HG03442 (cell line): ENCODE measurements at regions not wholly inside any gene's neighbourhood (a gene's known extent, or its start where the extent isn't known, plus 50 kb on each side); places are given as distances from the start of the nearest gene placed in this dataset.

Experiments
- ATAC-seq: cut with Tn5 transposase; IDR thresholded peaks from one replicate; pipeline ENCODE4 v1.9.1; 2021; ENCODE audit warnings: mild to moderate bottlenecking, moderate library complexity; ENCODE audit not compliant: unreplicated experiment

- ATAC-seq: no peak
Observed at GRCh38 chr4:1499465-1499864, 93.2 kb upstream of the NKX1-1 start.

DNA sequence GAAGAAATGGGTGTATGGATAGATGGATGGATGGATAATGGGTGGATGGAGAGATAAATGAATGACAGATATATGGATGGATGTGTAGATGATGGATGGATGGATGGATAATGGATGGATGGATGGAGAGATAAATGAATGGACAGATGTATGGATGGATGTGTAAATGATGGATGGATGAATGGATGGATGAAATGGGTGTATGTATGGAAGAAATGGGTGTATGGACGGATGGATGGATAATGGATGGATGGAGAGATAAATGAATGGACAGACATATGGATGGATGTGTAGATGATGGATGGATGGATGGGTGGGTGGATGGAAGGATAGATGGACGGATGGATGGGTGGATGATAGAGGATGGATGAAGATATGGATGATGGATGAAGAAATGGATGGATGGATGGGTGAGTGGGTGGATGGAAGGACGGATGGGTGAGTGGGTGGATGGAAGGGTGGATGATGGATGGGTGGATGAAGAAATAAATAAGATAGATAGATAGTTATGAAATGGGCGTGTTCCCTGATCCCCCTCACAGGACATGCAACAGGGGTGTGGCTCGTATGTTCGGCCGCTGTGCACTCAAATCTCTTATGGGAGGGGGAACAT lies 91.1 kb upstream of the NKX1-1 start:
- no peak for ATAC-seq

GRCh38 chr4:1496116-1496642 lies 89.9 kb upstream of the NKX1-1 start:
- no peak for ATAC-seq

DNA sequence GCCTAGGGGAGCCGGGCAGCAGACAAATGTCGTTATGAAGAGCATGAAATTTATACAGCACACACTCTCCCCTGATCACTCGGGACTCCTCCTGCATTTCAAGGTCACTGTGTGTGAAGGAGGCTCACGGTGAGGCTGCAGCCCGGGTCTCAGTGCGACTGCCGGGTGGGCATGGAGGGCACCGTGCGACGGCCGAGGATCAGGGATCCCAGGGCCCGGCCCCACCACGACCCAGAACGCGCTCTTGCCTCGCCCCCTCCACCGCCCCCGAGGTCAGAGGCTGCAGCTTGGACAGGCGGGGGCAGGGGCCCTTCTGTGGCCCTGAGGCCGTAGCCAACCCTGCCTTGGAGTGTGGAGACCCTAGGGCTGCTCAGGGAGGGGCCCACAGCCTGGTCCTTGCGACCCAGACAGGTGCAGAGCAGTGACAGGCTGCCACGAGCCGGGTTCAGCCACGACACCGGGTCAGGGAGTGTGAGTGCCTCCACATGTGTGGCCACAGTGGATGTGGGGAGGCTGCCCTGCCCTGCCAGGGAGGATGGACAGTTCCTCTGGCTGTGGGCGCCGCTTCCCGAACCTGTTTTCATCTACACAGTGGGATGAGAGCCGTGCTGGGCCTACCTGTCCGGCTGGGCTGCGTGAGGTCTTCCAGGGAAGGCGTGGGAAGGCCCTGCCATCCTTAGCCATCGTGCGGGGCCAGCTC lies 89.3 kb upstream of the NKX1-1 start:
- no peak for ATAC-seq

- ATAC-seq: no peak
Observed at GRCh38 chr4:1494416-1495315, 88.4 kb upstream of the NKX1-1 start.

DNA sequence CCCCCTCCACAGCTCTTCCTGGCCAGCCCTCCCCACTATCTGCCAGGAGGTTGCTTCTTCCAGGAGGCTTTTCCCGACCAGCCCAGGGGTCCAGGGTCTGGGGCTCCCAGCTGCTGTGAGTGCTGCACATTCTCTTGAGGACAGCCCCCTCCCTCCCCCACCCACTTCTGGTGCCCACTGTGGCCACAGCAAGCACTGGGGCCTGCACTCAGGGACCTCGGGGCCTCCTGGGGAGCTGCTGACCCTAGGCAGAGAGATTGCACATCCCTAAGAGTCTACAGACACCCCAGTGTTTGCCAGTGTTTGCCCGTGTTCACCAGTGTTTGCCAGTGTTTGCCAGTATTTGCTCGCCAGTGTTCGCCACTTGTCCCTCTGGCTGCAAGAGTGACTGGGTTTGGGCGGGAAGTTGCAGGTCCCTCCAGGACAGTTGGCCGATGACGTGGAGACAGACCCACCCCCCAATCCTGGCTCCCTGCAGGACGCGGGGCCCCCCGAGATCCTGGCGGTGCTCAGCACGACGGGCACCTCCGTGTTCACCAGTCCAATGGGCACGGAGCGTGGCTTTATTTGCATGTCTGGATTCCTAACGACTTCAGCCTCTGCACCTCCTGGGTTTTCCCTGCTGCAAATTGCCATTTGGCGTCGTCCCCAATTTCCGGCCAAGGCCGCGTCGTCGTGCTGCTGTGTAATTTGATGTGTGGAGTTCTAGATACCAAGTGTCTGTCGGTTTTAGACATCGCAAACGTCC lies 87.5 kb upstream of the NKX1-1 start:
- no peak for ATAC-seq

GRCh38 chr4:1492651-1493539 lies 86.7 kb upstream of the NKX1-1 start:
- ATAC-seq: no peak

DNA sequence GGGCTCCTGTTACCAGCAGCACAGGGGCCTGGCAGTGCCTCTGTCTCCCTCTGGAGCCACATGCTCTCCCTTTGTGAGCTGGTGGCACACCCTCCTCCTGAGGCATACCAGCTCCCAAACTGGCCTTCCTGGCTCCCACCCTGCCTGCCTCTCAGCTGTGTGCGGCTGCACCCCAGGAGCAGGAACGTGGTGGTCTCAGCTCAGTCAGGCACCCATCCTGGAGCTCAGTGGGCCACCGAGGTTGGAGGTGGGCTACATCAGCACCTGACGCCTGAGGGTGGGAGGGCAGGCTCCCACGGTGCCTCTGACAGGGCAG lies 85.9 kb upstream of the NKX1-1 start:
- no peak for ATAC-seq

GRCh38 chr4:1491328-1492141 lies 85.3 kb upstream of the NKX1-1 start:
- no peak for ATAC-seq

DNA sequence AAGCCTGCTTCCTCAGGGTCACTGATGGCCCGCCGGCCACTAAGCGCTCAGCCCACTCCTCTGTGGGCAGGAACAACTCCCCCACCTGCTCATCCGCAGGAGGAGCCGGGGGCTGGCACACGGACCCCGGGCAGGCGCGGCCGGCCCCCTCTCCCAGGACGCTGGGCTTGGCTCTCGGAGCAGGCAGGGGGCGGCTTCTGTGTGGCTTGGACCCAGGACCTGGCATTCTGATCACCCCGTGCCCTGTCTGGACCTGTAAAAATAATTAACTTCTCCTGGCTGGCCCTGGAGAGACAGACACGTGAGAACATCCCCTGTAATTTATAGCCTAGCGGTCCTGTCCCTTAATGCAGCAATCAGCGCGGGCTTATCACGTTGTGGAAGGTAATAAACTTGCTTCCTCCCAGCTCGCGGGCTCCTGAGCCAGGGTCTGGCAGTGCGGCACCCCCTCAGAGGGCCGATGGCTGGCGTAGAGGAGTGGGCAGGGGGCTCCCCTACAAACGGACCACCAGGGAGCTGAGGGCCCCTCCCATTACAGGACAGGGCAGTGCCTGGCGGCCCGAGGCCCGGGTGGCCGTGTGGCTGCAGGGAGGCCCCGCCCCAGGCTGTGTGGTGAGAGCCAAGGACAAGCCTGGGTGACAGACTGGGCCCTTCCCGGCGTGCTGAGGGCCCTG lies 84.5 kb upstream of the NKX1-1 start:
- ATAC-seq: no peak

DNA sequence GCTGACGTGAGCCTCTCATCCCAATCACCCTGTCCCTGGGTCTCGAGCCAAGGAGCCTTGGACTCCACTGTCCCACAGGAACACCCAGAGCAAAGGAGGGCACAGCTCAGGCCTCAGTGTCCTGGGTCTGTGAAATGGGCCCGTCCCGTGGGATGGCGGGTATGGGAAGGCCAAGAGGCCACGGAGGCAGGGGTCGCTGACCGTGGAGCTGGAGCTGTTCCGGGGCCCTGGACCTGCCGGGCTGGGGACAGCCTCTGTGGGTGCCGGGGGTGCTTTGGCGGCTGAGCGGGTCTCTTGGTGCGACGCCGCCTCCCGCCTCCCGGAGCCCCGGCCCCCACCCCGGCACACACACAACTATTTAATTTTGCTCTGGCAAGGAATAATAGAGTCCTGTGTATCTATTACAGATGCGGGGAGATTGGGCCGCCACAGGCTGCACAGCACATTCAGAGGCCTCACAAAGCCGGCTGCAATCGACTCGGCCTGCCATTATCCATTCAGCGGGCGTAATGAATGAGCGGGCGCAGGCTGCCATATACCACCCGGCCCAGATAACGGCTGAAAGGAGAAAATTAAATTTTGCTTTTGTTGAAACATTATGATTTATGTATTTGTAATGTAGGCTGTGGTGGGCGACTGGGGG lies 83.9 kb upstream of the NKX1-1 start:
- ATAC-seq: no peak

DNA sequence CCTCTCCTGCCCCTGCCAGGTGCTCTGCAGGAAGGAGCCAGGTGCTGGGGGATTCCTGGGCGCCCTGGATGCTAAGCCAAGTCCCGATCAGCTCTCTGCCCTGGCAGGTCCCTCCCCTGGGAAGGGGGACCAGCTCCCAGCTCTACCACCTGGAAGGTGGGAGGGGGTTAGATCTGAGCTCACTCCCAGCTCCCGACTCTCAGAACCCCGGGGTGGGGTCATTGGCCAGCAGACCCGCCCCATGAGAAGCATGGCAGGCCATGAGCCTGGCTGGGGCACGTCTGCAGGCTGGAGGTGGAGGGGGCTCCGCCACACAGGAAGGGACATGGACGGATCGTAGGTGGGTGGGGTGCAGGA lies 83.4 kb upstream of the NKX1-1 start:
- no peak for ATAC-seq

DNA sequence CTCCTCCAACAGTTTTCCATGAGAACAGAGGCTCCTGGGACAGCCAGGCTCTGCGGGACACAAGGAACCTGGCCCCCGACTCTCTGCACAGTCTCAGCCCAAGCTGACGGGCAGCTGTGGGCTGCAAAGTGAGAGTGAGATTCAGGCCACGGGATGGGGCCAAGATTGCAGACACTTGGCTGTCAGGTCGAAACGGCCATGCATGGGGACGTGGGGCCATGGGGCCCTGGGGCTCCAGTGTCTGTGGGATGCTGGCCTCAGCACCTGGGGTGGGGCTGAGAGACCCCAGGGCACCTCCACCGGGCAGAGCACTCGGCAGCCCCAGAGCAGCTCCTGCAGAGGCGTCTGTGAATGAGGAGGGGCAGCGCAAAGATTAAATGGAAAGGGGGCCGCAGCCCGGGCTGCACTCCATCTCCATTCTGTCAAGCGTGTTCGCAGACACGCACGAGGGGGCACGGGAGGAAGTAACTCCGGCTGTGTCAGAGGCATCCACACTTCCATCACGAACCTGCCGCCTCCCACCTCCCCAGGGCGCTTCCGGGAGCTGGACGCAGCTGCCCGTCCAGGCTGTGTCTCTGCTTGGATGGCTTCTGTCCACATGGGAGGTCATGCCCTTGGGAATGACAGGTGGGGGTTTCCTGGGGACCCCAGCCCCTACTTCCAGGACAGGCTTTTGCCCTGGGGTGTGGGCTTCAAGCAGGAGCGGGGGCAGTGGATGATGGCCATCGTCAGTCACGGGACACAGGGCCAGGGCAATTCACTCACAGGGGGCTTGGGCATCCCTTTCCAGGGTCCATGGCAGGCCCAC lies 82.8 kb upstream of the NKX1-1 start:
- no peak for ATAC-seq

GRCh38 chr4:1488357-1488756 lies 82.1 kb upstream of the NKX1-1 start:
- no peak for ATAC-seq

- no peak for ATAC-seq
Observed at GRCh38 chr4:1487761-1488160, 81.5 kb upstream of the NKX1-1 start.

DNA sequence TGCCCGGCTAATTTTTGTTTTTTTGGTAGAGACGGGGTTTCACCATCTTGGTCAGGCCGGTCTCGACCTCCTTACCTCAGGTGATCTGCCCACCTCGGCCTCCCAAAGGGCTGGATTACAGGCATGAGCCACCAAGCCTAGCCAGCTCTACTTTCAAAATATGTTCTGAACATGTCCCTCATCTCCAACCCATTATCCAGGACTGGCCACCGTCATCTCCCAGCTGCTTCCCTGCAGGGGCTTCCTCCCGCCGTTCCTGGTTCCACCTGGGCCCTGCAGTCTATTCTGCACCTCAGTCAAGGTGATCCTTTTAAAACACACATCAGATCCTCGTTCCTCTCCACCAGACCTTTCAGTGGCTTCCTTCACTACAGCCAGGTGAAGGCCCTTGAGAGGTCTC lies 80.9 kb upstream of the NKX1-1 start:
- no peak for ATAC-seq

DNA sequence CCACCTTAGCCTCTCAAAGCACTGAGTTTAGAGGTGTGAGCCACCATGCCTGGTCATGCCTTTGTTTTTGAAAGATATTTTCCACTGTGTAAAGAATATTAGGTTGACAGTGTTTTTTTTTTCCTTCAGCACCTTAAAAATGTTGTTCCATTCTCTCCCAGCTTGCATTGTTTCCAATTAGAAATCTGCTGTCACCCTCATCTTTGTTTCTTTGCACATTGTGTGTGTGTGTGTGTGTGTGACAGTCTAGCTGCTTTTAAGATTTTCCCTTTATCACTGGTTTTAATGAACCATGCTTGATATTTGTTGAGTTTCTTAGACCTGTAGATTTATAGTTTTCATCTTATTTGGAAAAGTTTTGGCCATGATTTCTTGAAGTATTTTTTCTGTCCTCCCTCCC lies 79.0 kb upstream of the NKX1-1 start:
- ATAC-seq: no peak

DNA sequence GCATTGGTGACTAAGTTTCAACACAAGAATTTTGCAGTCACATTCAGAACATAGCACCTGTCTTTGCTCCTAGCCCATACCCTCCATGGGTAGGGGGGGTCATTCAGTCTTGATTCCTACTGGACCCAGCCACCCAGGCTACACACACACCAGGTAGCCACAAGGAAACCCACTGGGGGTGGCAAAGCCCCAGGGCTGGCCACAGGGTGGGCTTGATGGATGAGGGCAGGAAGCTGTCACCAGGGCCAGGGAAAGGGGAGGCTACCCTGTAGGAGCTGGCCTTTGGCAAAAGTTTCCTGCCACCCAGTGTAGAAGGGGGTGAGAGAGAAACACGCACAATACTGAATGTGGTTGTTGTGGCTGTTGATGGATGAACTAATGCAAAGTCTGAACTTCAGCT lies 74.5 kb upstream of the NKX1-1 start:
- no peak for ATAC-seq
